Stimulated activated CD4-positive, alpha-beta T cell treated with anti-CD3 and anti-CD28 coated beads, Interleukin-15, amount 100 ng/mL, for 24 hours (primary cell): ENCODE measurements at regions not wholly inside any gene's neighbourhood (a gene's known extent, or its start where the extent isn't known, plus 50 kb on each side); places are given as distances from the start of the nearest gene placed in this dataset.
"Not testable (repeated sequence)": the region's sequence is repeated elsewhere in the genome, so short reads cannot be mapped to it uniquely, and the experiment has no call there.

Experiments used
- DNase-seq: peaks from one replicate; pipeline ENCODE4 v3.0.0-alpha.2; 2020

DNA sequence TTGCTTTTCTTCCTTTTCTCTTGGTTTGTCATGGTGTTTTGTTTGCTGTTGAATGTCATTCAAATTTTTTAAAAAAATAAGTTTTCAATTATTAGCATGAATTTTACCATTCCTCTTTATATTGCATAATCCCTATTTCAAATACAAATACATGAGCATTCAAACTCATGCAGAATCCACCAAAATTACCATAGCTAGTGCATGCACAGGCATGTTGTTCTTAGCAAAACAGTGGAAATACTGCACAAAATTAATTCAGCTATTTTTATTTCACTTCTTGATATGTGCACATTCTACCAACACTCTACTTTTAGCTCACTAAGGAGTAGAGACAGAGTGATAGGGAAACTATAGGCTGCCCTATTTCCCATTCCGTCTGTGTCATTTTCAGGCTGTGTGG is 670.1 kb upstream of the LRRN3 start:
- DNase-seq = no peak

- no peak for DNase-seq
Observed at GRCh38 chr7:110421490-110422241, 669.3 kb upstream of the LRRN3 start.

DNA sequence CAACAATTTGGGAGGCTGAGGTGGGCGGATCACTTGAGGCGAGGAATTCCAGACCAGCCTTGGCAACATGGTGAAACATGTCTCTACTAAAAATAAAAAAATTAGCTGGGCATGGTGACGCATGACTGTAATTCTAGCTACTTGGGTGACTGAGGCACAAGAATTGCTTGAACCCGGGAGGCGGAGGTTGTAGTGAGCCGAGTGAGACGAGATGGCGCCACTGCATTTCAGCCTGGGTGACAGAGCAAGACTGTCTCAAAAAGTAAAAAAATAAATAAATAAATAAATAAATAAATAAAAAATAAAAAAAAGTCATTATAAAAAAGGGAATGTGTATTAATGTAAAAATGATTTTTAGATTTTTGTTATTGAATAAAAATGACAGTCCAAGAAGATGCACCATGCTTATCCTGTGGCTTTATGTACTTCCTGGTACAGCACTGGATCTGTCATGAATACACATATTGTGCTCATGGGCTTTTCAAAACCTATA is 658.8 kb upstream of the LRRN3 start:
- no peak for DNase-seq

DNA sequence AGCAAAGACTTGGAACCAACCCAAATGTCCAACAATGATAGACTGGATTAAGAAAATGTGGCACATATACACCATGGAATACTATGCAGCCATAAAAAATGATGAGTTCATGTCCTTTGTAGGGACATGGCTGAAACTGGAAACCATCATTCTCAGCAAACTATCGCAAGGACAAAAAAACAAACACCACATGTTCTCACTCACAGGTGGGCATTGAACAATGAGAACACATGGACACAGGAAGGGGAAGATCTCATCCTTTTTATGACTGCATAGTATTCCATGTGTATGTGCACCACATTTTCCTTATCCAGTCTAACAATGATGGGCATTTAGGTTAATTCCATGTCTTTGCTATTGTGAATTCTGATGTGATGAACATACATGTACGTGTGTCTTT is 652.0 kb upstream of the LRRN3 start:
- not testable (repeated sequence) for DNase-seq

DNA sequence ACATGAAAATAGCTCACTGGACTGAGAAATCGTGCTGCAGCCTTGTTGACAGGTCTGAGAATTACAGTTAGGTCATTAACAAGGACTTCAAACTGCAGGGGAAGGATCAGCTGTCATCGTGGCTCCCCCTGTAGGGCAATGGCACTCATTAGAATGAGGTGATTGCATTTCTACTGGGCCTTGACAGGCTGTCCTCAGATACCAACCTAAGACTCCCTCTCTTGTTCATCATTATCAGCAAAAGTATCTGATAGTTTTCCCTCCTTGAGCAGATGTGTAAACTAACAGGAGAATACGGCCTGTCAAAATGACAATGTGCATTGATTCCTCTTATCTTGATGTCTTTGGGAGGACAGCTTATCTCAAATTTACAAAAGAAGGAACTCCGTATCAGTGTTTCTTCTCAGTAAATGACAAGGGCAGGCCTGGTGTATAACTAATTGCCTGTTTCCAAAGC is 648.5 kb upstream of the LRRN3 start:
- peak; percentile 13 for DNase-seq

GRCh38 chr7:110446658-110447057 is 644.3 kb upstream of the LRRN3 start:
- DNase-seq = no peak

GRCh38 chr7:110448918-110449317 is 642.0 kb upstream of the LRRN3 start:
- DNase-seq = no peak

GRCh38 chr7:110454713-110455112 is 636.2 kb upstream of the LRRN3 start:
- no peak for DNase-seq

GRCh38 chr7:110461621-110462020 is 629.3 kb upstream of the LRRN3 start:
- DNase-seq = no peak

GRCh38 chr7:110470420-110470819 is 620.5 kb upstream of the LRRN3 start:
- no peak for DNase-seq

DNA sequence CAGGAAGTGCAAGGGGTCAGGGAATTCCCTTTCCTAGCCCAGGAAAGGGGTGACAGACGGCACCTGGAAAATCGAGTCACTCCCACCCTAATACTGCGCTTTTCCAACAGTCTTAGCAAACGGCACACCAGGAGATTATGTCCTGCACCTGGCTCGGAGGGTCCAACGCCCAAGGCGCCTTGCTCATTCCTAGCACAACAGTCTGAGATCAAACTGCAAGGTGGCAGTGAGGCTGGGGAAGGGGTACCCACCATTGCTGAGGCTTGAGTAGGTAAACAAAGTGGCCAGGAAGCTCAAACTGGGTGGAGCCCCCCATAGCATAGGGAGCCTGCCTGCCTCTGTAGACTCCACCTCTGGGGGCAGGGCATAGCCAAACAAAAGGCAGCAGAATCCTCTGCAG is 618.5 kb upstream of the LRRN3 start:
- DNase-seq = not testable (repeated sequence)

- DNase-seq = no peak
Observed at GRCh38 chr7:110480964-110481363, 610.0 kb upstream of the LRRN3 start.

- DNase-seq = no peak
Observed at GRCh38 chr7:110483553-110483952, 607.4 kb upstream of the LRRN3 start.

DNA sequence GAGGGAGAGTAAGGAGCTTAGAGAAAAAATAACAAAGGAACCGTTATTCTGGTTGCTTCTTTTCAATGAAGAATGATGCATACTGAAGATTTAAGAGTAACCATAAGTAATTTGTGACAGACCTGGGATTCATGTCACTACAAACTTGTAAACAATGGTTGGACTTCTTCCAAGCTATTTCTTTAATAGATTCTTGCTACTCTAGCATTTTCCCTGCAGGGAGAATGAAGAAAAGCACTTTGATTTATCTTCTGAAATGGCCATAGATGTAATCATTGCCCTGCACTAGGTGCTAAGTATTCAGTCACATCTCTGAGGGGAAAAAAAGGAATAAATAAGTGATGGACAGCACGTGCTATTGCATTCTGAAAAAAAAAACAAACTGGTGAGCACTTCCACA is 606.6 kb upstream of the LRRN3 start:
- DNase-seq = no peak

GRCh38 chr7:110486549-110486948 is 604.4 kb upstream of the LRRN3 start:
- no peak for DNase-seq

DNA sequence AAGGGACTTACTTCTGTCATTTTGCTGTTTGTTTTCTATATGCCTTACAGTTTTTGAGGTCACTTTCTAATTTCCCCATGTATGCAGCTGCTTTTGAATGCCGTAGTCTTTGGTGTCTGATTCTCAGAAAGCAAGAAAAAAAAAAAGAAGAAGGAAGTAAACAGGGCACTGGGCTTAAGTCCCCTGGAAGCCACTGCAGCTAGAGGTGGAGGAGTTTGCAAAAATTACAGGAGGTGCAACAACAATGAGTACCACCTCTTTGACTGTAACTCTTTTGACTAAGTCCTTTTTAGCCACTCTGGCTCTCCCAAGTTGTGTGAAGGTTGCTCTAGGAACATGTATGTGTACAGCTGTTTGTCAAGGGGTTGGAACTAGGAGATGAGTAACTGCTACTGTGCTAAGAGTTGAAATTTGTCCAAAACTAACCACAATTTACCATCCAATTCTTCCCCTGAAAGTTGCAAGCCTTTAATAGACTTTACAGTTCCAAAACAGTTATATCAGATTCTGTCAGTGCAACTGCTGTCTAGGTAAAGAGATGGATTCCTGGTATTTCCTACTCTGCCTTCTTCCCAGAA is 588.0 kb upstream of the LRRN3 start:
- no peak for DNase-seq

- DNase-seq = no peak
Observed at GRCh38 chr7:110507369-110507768, 583.6 kb upstream of the LRRN3 start.

DNA sequence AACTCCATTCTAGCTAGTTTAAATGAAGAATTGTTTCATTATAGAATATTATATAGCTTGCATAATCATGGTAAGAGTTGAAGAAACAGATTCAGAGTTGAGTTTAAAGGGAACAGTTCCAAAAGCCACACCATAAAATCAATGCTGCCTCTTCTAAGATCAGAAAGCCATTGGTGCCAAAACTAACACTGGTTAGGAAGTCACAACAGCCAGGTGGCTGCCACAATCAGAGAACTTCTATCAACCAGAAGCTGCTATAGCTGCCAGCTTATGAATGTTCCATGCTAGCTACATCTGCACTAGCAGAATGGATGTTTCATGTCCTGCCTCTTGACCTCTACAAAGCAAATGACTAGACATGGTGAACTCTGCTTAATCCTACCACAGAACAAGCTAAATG is 583.1 kb upstream of the LRRN3 start:
- no peak for DNase-seq

GRCh38 chr7:110514975-110515551 is 575.9 kb upstream of the LRRN3 start:
- DNase-seq = not testable (repeated sequence)

- no peak for DNase-seq
Observed at GRCh38 chr7:110519851-110520250, 571.1 kb upstream of the LRRN3 start.

DNA sequence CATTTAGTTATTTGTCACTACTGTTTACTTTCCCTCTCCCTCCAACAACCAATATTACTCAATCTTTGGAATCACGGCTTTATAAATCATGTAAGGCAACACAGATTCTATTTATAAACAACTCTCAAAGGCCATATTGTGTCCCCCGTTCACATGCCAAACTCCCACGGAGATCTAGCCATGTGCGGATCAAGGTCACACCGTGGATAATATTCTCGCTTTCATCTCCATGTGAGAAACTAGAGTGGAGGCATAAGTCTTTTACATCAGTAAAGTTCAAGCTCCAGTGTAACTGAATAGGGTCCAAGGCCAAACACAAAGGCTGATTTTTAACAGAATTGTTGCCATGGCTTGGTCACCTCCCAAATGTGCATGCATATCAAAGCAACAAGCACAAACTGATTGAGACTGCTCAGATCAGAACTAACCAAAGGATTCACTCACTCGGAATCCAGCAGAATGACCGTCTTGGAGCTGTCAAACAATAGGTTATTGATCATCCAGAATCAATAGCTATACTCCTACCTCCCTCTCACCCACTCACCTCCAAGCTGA is 569.5 kb upstream of the LRRN3 start:
- DNase-seq = no peak

- DNase-seq = no peak
Observed at GRCh38 chr7:110522061-110522760, 568.7 kb upstream of the LRRN3 start.

DNA sequence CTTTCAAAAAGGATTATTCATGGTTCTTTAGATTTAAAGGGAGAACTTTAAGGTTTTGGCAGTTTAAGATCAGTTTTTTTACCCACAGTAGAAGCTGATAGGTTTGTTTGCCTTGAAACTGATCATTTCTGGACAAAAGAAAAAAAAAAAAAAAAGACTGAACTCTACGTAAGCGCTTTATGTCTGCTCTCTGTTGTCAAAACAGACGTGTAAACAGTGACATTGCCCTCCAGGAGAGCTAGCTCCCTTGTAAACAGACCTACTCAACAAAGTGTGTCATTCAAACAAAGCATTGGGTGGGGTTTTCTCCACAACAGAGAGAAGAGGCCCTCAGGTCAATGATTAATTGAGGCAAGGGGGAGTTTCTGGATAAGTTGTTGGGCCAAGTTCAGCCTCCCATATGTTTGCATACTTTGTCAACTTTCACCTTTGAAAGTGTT is 568.1 kb upstream of the LRRN3 start:
- no peak for DNase-seq
